ENCODE measurements at regions not wholly inside any gene's neighbourhood (a gene's known extent, or its start where the extent isn't known, plus 50 kb on each side); places are given as distances from the start of the nearest gene placed in this dataset.

- DNase-seq (ENCODE audit: low spot score), result peak; percentile 22
Observed at GRCh38 chr5:13477118-13477737, 467.3 kb downstream of the DNAH5 start.

- DNase-seq (ENCODE audit: low spot score), result no peak
Observed at GRCh38 chr5:13472842-13473241, 471.6 kb downstream of the DNAH5 start.

GRCh38 chr5:13470975-13471374 lies 473.5 kb downstream of the DNAH5 start:
- no peak for DNase-seq (ENCODE audit: low spot score)

- DNase-seq (ENCODE audit: low spot score), result no peak
Observed at GRCh38 chr5:13470263-13470662, 474.2 kb downstream of the DNAH5 start.

- DNase-seq (ENCODE audit: low spot score), result no peak
Observed at GRCh38 chr5:13464532-13465193, 479.8 kb downstream of the DNAH5 start.

- DNase-seq (ENCODE audit: low spot score), result no peak
Observed at GRCh38 chr5:13460587-13460986, 483.9 kb downstream of the DNAH5 start.

- no peak for DNase-seq (ENCODE audit: low spot score)
Observed at GRCh38 chr5:13454050-13454449, 490.4 kb downstream of the DNAH5 start.

- DNase-seq (ENCODE audit: low spot score), result no peak
Observed at GRCh38 chr5:13448843-13449242, 495.6 kb downstream of the DNAH5 start.

GRCh38 chr5:13439430-13439829 lies 505.1 kb downstream of the DNAH5 start:
- no peak for DNase-seq (ENCODE audit: low spot score)

GRCh38 chr5:13427827-13428557 lies 516.5 kb downstream of the DNAH5 start:
- no peak for DNase-seq (ENCODE audit: low spot score)

- no peak for DNase-seq (ENCODE audit: low spot score)
Observed at GRCh38 chr5:13412040-13412595, 532.4 kb downstream of the DNAH5 start.

- DNase-seq (ENCODE audit: low spot score), result peak; percentile 58
Observed at GRCh38 chr5:13408616-13409015, 535.9 kb downstream of the DNAH5 start.

- DNase-seq (ENCODE audit: low spot score), result no peak
Observed at GRCh38 chr5:13403351-13403750, 541.1 kb downstream of the DNAH5 start.

GRCh38 chr5:13385066-13385465 lies 559.4 kb downstream of the DNAH5 start:
- no peak for DNase-seq (ENCODE audit: low spot score)

GRCh38 chr5:13382232-13382631 lies 562.3 kb downstream of the DNAH5 start:
- no peak for DNase-seq (ENCODE audit: low spot score)

- DNase-seq (ENCODE audit: low spot score), result peak; percentile 7
Observed at GRCh38 chr5:13378091-13378490, 566.4 kb downstream of the DNAH5 start.

- DNase-seq (ENCODE audit: low spot score), result no peak
Observed at GRCh38 chr5:13359344-13359743, 585.1 kb downstream of the DNAH5 start.

- DNase-seq (ENCODE audit: low spot score), result no peak
Observed at GRCh38 chr5:13358342-13358741, 586.1 kb downstream of the DNAH5 start.

- no peak for DNase-seq (ENCODE audit: low spot score)
Observed at GRCh38 chr5:13357929-13358328, 586.6 kb downstream of the DNAH5 start.

- no peak for DNase-seq (ENCODE audit: low spot score)
Observed at GRCh38 chr5:13356226-13356625, 588.3 kb downstream of the DNAH5 start.

GRCh38 chr5:13354611-13355010 lies 589.9 kb downstream of the DNAH5 start:
- peak; percentile 90 for DNase-seq (ENCODE audit: low spot score)

- DNase-seq (ENCODE audit: low spot score), result no peak
Observed at GRCh38 chr5:13350767-13351166, 593.7 kb downstream of the DNAH5 start.

- no peak for DNase-seq (ENCODE audit: low spot score)
Observed at GRCh38 chr5:13348568-13348967, 595.9 kb downstream of the DNAH5 start.
